RWPE1 (cell line): ENCODE measurements at regions not wholly inside any gene's neighbourhood (a gene's known extent, or its start where the extent isn't known, plus 50 kb on each side); places are given as distances from the start of the nearest gene placed in this dataset.

Experiments
- CTCF ChIA-PET: fragments of 350-600 bp; sonication (Branson Sonifier 250); formaldehyde crosslinking; extraction: SDS; loops from one replicate; lab custom pipeline; 2021; lab: Yijun Ruan, JAX
- POLR2A ChIA-PET: fragments of 400-600 bp; formaldehyde crosslinking; extraction: SDS; loops from one replicate; lab custom pipeline; 2020; ENCODE audit warnings: antibody characterized with exemption; ENCODE audit not compliant: low non-redundant PET; lab: Yijun Ruan, JAX
- DNase-seq: peaks from one replicate; pipeline ENCODE4 v3.0.0; 2012; ENCODE audit warnings: low spot score
- H3K27ac ChIP-seq: fragments of 450-650 bp; 2 replicates; pipeline ENCODE4 v1.5.1; 2017
- TF ChIP-seq, protein P1 (sequence below): fragments of 450-650 bp; conservative IDR thresholded peaks from 2 replicates; pipeline ENCODE4 v1.5.1; 2017; ENCODE audit warnings: low read depth, mild to moderate bottlenecking

DNA sequence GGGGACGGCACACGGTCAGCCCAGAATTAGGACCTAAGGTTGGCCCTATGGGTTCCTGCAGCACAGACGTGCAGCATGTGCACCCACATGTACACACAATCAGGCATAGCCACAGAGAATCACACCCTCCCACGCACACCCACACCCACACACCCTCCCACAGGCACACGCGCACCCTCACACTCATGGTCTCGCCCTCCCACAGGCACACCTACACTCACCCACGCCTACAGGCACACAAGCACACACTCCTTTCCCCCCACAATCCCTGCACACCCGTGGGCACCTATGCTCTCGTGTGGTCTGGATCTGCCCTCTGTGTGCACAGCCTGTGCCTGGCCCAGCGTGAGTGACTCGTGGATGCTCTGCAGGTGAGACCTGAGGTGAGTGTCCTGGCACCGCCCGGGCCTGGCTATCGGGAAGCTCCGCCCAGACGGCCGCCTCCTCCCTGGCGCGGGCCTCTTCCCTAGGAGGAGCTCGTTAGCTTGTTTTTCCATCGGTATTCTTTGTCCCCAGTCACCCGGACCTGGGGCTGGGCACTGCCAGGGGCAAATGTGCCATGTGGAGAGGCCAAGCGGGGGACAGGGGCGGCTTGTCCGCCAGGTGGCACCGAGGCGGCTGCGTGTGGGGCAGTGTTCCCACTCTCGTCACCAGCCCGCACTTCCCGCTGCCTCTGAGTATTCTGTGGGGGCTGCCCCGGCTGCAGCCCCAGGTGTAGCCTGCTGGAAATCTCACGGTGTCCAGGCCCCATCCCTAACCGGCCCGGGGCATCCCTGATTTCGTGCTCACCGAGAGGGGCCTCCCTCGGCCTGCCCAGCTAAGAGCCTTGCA, 110.2 kb upstream of the FAM20C start:
- POLR2A ChIA-PET = interaction anchor here (0.6 kb wide), 1 partner anchor 110 kb away, joined by 3 read pairs; the partner anchor contains the start of gene FAM20C
- peak; percentile 79 for DNase-seq
- TF ChIP-seq, protein P1, sequence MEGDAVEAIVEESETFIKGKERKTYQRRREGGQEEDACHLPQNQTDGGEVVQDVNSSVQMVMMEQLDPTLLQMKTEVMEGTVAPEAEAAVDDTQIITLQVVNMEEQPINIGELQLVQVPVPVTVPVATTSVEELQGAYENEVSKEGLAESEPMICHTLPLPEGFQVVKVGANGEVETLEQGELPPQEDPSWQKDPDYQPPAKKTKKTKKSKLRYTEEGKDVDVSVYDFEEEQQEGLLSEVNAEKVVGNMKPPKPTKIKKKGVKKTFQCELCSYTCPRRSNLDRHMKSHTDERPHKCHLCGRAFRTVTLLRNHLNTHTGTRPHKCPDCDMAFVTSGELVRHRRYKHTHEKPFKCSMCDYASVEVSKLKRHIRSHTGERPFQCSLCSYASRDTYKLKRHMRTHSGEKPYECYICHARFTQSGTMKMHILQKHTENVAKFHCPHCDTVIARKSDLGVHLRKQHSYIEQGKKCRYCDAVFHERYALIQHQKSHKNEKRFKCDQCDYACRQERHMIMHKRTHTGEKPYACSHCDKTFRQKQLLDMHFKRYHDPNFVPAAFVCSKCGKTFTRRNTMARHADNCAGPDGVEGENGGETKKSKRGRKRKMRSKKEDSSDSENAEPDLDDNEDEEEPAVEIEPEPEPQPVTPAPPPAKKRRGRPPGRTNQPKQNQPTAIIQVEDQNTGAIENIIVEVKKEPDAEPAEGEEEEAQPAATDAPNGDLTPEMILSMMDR = no peak
- H3K27ac ChIP-seq = no peak overlapping the region
- CTCF ChIA-PET = no interaction called here

DNA sequence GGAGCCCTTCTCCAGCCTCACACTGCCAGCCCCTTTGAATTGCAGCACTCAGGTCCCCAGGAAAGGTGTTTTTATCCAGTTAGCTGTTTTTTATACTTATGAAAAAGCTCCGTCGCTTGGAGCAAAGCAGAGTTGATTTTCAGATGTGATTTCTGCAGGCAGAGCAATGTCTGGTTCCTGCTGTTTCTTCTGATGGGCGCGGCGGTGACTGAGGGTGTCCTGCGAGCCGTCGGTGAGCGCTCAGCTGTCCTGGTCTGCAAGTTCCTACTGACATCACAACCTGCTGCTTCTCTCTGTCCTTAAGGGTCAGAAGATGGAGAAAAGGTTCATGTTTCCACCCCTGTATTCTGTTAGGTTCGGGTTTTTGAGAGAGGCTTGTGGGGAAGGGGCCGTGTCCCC, 109.6 kb upstream of the FAM20C start:
- TF ChIP-seq, protein P1 = no peak
- DNase-seq = no peak
- H3K27ac ChIP-seq = no peak overlapping the region
- ChIA-PET CTCF (interaction anchor here (0.7 kb wide), 1 partner anchor 78 kb away, joined by 3 read pairs; no protein-coding TSS in a partner anchor), POLR2A (interaction anchor here (0.6 kb wide), 1 partner anchor 110 kb away, joined by 3 read pairs; the partner anchor contains the start of gene FAM20C)

DNA sequence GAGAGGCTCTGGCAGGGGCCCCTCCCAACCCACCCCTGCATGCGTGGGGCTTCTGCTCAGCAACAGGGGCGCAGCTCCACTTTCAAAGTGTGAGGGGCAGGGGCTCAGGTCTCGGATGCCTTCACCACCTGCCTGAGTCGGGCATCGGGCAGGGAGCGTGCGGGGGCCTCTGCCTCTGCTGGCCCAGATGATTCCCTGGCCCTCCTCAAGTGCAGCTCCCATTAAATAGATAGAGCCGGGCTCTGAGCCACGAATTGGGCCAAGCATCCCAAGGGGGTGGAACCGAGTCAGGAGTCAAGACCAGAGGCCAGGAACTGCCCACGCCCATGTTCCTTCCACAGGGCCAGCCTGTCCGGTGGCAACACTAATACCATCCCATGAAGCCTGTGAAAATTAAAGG, 108.9 kb upstream of the FAM20C start:
- CTCF ChIA-PET = interaction anchor here (0.7 to 1.1 kb wide), 2 partner anchors 10 to 77 kb away, joined by 3 to 5 read pairs; no protein-coding TSS in a partner anchor
- no peak for DNase-seq
- no peak overlapping the region for H3K27ac ChIP-seq
- TF ChIP-seq, protein P1 = no peak
- POLR2A ChIA-PET = no interaction called here

DNA sequence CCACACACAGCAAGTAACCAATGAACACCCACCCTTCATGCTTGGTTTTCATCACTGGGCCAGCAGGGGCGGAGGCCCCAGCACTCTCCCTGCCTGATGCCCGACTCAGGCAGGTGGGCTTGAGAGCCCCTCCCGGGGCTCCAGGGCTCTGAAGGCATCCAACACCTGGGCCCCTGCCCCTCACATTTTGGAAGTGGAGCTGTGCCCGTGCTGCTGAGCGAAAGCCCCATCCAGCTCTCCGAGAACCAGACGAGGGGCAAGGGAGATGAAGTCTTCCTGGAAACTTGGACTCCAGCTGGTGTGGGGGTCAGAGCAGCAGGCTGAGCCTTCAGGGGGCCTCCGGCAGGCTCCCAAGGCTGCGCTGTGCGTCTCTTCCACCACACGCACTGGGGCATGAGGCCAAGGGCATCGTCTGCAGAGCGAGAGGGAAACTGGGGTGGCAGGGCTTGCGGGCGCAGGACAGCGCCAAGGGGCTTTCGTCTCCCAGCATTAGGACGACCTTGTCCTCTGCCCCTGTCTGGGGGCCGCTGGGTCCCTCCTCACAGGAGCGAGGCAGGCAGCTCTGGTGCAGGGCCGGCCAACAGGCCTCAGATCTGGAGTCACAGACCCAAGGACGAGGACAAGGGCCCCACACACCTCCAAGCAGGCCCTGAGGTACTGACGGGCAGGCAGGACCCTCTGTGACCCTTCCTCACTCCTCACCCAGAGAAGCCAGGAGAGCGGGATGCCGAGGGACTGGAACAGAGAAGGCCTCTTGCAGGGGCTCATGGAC, 108.3 kb upstream of the FAM20C start:
- H3K27ac ChIP-seq = no peak overlapping the region
- POLR2A ChIA-PET = no interaction called here
- CTCF ChIA-PET = interaction anchor here (1.1 kb wide), 1 partner anchor 9 kb away, joined by 5 read pairs; no protein-coding TSS in a partner anchor
- DNase-seq = no peak
- TF ChIP-seq, protein P1 = no peak

- ChIA-PET POLR2A (no interaction called here), CTCF (no interaction called here)
- H3K27ac ChIP-seq = no peak overlapping the region
- TF ChIP-seq, protein P1 = no peak
- DNase-seq = no peak
Observed at GRCh38 chr7:84633-85020, 107.7 kb upstream of the FAM20C start.
